ENCODE measurements at regions not wholly inside any gene's neighbourhood (a gene's known extent, or its start where the extent isn't known, plus 50 kb on each side); places are given as distances from the start of the nearest gene placed in this dataset.

GRCh38 chr13:106373304-106373988 lies 162.0 kb downstream of the EFNB2 start:
- Histone ChIP-seq H3K4me1 (no peaks in the 10 kb centered on the region), H3K36me3 (no peaks in the 10 kb centered on the region), H3K27ac (no peak overlapping the region), H3K27me3 (no peaks in the 10 kb centered on the region), H3K9me3 (no peaks in the 10 kb centered on the region), H3K4me3 (no peak overlapping the region)
- WGBS (ENCODE audit: insufficient coverage, low coverage, low lambda C conversion rate, missing lambda C conversion rate): 29% methylated on average over 7 of the region's 7 CpGs
- no peak for DNase-seq
- intact Hi-C loops (cut with DNase I): no loop called here
- ATAC-seq: peak in 1 of 4 donors; percentile 30
- TF ChIP-seq CTCF (IDR thresholded peaks at IDR 0.05) (no peak), POLR2A (IDR thresholded peaks at IDR 0.05) (no peak)

GRCh38 chr13:106372199-106373155 lies 163.0 kb downstream of the EFNB2 start:
- ATAC-seq: no peak
- H3K27ac ChIP-seq: no peak overlapping the region
- TF ChIP-seq CTCF (IDR thresholded peaks at IDR 0.05): no peak
- no peak for TF ChIP-seq POLR2A (IDR thresholded peaks at IDR 0.05)
- WGBS (ENCODE audit: insufficient coverage, low coverage, low lambda C conversion rate, missing lambda C conversion rate): 38% methylated on average over 7 of the region's 7 CpGs
- DNase-seq: no peak
- H3K27me3 ChIP-seq: no peaks in the 10 kb centered on the region
- intact Hi-C loops (cut with DNase I): no loop called here
- H3K36me3 ChIP-seq: no peaks in the 10 kb centered on the region
- no peaks in the 10 kb centered on the region for H3K9me3 ChIP-seq
- no peaks in the 10 kb centered on the region for H3K4me1 ChIP-seq
- no peak overlapping the region for H3K4me3 ChIP-seq

GRCh38 chr13:106371024-106371423 lies 164.4 kb downstream of the EFNB2 start:
- no peaks in the 10 kb centered on the region for H3K36me3 ChIP-seq
- intact Hi-C loops (cut with DNase I): no loop called here
- TF ChIP-seq CTCF (IDR thresholded peaks at IDR 0.05): no peak
- ATAC-seq (no peak), DNase-seq (no peak)
- no peak overlapping the region for H3K27ac ChIP-seq
- no peaks in the 10 kb centered on the region for H3K27me3 ChIP-seq
- 72% methylated on average over 5 of the region's 5 CpGs for WGBS (ENCODE audit: insufficient coverage, low coverage, low lambda C conversion rate, missing lambda C conversion rate)
- no peaks in the 10 kb centered on the region for H3K9me3 ChIP-seq
- H3K4me3 ChIP-seq: no peak overlapping the region
- no peaks in the 10 kb centered on the region for H3K4me1 ChIP-seq

- DNase-seq (no peak), ATAC-seq (no peak)
- Histone ChIP-seq H3K27me3 (no peaks in the 10 kb centered on the region), H3K27ac (no peak overlapping the region), H3K9me3 (no peaks in the 10 kb centered on the region), H3K36me3 (no peaks in the 10 kb centered on the region), H3K4me3 (no peak overlapping the region), H3K4me1 (no peaks in the 10 kb centered on the region)
- WGBS (ENCODE audit: insufficient coverage, low coverage, low lambda C conversion rate, missing lambda C conversion rate): 50% methylated on average over 2 of the region's 2 CpGs
- intact Hi-C loops (cut with DNase I): no loop called here
- TF ChIP-seq CTCF (IDR thresholded peaks at IDR 0.05) (no peak), POLR2A (IDR thresholded peaks at IDR 0.05) (no peak)
Measured at GRCh38 chr13:106369858-106370257, 165.6 kb downstream of the EFNB2 start.

Data from right lobe of liver (tissue), 6 donors.